ENCODE measurements at regions not wholly inside any gene's neighbourhood (a gene's known extent, or its start where the extent isn't known, plus 50 kb on each side); places are given as distances from the start of the nearest gene placed in this dataset.

DNA sequence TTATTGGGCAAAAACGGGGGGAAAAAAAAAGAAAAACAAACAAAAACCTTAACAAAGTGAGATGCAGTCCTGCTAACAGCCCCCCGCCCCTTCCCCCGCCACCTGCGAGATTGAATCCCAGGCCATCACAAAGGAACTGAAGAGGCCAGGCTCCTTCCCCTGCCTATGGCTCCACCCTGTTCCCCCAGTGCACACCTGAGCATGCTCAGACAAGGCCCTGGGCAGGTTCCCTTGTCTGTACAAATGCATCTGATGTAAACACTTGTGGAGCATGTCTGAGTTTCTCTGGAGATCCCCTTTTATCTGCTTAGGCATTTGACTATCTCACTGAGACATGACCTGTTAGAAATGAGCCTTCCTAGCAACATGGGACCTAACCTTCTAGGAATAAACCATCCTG lies 983.7 kb upstream of the PABPC4L start:
- in situ Hi-C loops (cut with HindIII; ENCODE audit: low pct_unique_long_range_greater_than_20kb, low sequenced_read_pairs) = no loop called here

GRCh38 chr4:135184715-135185114 lies 983.1 kb upstream of the PABPC4L start:
- no peak for DNase-seq (ENCODE audit: low read depth)
- in situ Hi-C loops (cut with HindIII; ENCODE audit: low pct_unique_long_range_greater_than_20kb, low sequenced_read_pairs) = no loop called here

More for the DNA sequence above, 983.7 kb upstream of the PABPC4L start:
- no peak for DNase-seq (ENCODE audit: low read depth)

GRCh38 chr4:135177321-135177720 lies 975.7 kb upstream of the PABPC4L start:
- DNase-seq (ENCODE audit: low read depth) = no peak
- in situ Hi-C loops (cut with HindIII; ENCODE audit: low pct_unique_long_range_greater_than_20kb, low sequenced_read_pairs) = no loop called here

DNA sequence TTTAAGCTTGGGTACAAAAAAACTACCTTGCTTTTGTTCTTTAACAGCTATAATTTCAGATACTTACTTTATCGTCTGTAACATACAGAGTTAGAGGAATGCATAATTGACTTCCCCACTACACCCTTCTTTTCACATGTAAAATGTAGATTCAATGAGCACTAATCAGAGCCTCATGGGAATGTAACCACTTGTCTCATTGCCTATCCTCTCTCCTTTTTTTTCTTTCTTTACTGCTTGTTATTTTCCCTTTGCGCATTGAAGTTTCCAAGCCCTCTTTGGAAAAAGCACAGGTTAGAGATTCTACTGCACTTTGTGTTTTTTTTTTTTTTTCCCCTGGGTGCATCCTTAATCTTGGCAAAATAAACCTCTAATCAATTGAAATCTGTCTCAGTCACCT lies 965.1 kb upstream of the PABPC4L start:
- in situ Hi-C loops (cut with HindIII; ENCODE audit: low pct_unique_long_range_greater_than_20kb, low sequenced_read_pairs) = no loop called here

GRCh38 chr4:135164601-135165000 lies 963.0 kb upstream of the PABPC4L start:
- in situ Hi-C loops (cut with HindIII; ENCODE audit: low pct_unique_long_range_greater_than_20kb, low sequenced_read_pairs) = no loop called here
- DNase-seq (ENCODE audit: low read depth) = no peak

More for the DNA sequence above, 965.1 kb upstream of the PABPC4L start:
- DNase-seq (ENCODE audit: low read depth) = no peak

GRCh38 chr4:135144498-135144897 lies 942.9 kb upstream of the PABPC4L start:
- in situ Hi-C loops (cut with HindIII; ENCODE audit: low pct_unique_long_range_greater_than_20kb, low sequenced_read_pairs) = no loop called here
- DNase-seq (ENCODE audit: low read depth) = no peak

DNA sequence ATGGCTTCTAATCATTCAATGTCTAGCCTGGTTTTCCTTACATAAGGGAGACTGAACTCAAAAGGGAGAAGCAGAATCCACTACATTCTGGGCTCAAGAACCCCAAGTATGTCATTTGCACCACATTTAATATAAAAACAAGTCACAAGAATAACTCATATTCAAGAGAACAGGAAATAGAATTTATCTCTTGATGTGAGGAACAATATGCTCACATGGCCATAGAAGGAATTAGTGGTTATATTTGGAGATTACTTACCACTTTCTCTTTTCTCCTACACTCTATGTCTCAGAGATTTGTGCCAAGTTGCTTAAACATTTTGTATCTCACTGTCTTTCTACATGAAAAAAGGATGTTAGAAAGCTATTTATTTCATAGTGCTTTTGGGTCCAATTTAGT lies 922.6 kb upstream of the PABPC4L start:
- DNase-seq (ENCODE audit: low read depth) = no peak
- in situ Hi-C loops (cut with HindIII; ENCODE audit: low pct_unique_long_range_greater_than_20kb, low sequenced_read_pairs) = no loop called here

DNA sequence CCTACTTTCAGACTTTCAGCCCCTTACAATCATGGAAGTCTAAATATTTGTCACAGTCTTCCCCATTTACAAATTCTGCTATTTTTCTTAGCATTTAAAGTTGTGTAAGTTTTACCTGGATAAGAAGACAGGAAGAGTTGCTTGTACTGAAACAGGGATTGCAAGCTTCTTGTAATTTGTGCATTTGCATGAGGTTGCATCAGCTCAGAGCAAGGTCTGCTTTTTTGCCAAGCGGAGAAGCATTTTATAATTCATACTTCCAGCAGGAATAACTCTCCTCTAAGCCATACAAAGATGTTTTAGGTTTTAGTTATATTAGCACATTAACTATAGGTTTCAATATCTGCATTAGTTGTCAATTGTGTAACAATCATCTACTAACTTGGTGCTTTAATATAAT lies 922.0 kb upstream of the PABPC4L start:
- DNase-seq (ENCODE audit: low read depth) = no peak
- in situ Hi-C loops (cut with HindIII; ENCODE audit: low pct_unique_long_range_greater_than_20kb, low sequenced_read_pairs) = no loop called here

GRCh38 chr4:135122457-135122856 lies 920.9 kb upstream of the PABPC4L start:
- in situ Hi-C loops (cut with HindIII; ENCODE audit: low pct_unique_long_range_greater_than_20kb, low sequenced_read_pairs) = no loop called here

DNA sequence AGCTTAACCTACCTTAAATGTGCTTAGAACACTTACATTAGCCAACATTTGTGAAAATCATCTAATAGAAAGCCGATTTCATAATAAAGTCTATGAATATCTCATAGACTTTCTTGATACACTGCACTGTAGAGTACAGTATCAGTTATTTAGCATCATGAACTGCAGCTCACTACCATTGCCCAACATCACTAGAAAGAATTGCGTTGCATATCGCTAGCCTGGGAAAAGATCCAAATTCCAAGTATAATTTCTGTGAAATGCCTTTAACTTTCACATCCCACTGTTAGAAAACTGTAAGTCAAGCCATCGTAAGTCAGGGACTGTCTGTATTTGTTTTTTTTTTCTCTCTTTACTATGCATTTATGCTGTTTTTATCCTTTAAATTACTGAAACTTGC lies 918.6 kb upstream of the PABPC4L start:
- DNase-seq (ENCODE audit: low read depth) = no peak

More at GRCh38 chr4:135122457-135122856, 920.9 kb upstream of the PABPC4L start:
- DNase-seq (ENCODE audit: low read depth) = no peak

DNA sequence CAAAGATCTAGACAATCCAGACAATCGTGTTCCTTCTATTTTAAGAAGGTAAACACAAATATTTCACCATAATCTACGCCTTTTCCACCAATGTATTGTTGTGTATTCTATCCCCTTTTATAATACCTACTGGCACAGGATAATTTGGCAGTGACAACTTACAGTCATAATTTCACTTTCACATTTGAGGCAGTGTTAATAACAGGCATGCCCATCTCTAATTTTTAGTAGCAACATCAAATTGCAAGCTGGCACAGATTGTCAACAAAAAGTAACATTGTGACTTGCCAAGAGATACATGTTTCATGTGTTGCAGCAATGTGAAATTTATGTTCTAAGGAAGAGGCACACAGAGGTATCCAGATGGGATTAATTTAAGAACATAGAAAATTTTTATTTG lies 912.5 kb upstream of the PABPC4L start:
- in situ Hi-C loops (cut with HindIII; ENCODE audit: low pct_unique_long_range_greater_than_20kb, low sequenced_read_pairs) = no loop called here
- no peak for DNase-seq (ENCODE audit: low read depth)

More for the DNA sequence above, 918.6 kb upstream of the PABPC4L start:
- in situ Hi-C loops (cut with HindIII; ENCODE audit: low pct_unique_long_range_greater_than_20kb, low sequenced_read_pairs) = no loop called here

DNA sequence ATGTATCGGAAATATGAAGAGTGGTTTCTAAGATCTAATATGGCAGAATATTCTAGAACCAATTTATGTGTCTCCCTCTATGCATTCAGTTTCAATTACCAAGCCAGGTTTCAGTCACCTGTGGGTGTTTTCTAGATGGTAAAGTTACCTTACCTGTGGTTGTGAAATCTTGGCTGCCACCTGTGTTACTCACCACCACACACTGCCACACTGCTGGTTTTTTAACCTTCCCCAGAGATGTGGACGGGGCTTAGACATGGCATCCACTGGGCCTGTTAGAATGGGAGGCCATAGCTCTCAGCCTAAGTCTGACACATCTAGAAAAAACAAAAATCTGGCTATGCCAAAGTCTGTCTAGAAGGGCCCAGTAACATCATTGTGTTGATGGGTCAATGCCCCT lies 896.5 kb upstream of the PABPC4L start:
- in situ Hi-C loops (cut with HindIII; ENCODE audit: low pct_unique_long_range_greater_than_20kb, low sequenced_read_pairs) = no loop called here
- DNase-seq (ENCODE audit: low read depth) = no peak

- in situ Hi-C loops (cut with HindIII; ENCODE audit: low pct_unique_long_range_greater_than_20kb, low sequenced_read_pairs) = no loop called here
- no peak for DNase-seq (ENCODE audit: low read depth)
These were observed 871.8 kb upstream of the PABPC4L start for GRCh38 chr4:135073389-135073788.

DNA sequence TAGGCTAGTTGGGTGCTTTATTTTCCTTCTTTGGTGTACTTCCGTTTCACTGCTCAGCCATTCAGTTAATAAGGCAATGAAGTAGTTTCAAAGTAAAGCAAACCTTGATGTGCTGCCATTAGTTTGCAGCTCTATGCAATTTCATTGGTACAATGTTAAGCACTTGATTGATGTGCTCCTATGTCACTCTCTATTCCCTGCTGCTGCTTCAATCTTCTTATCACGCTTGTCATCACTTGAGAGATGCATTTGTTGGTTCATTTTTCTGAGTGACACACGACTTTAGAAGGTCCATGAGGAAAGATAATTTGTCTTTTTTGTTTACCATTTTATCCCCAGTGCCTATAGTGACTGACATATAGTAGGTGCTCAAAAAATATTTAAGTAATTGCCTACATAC lies 871.0 kb upstream of the PABPC4L start:
- in situ Hi-C loops (cut with HindIII; ENCODE audit: low pct_unique_long_range_greater_than_20kb, low sequenced_read_pairs) = no loop called here

DNA sequence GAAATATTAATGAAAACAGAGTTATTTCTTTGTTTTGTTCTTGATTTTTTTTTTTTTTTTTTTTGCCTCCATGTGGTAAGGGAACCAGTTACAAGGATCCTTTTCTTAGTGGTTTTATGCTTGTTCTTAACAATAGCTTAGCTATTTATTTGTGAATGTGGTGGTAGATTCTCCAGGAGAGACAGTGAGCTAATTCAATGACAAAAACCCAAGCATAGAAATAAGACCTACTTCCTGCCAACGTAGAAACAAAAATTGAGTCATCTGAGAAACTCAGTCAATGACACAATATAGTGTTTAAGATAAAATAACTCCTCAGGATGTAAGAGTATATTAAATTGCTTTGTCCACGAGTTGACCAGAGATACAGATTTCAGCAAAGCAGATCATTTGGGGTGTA lies 863.8 kb upstream of the PABPC4L start:
- no peak for DNase-seq (ENCODE audit: low read depth)
- in situ Hi-C loops (cut with HindIII; ENCODE audit: low pct_unique_long_range_greater_than_20kb, low sequenced_read_pairs) = no loop called here

More for the DNA sequence above, 871.0 kb upstream of the PABPC4L start:
- no peak for DNase-seq (ENCODE audit: low read depth)

GRCh38 chr4:135050086-135050717 lies 848.6 kb upstream of the PABPC4L start:
- DNase-seq (ENCODE audit: low read depth) = no peak

DNA sequence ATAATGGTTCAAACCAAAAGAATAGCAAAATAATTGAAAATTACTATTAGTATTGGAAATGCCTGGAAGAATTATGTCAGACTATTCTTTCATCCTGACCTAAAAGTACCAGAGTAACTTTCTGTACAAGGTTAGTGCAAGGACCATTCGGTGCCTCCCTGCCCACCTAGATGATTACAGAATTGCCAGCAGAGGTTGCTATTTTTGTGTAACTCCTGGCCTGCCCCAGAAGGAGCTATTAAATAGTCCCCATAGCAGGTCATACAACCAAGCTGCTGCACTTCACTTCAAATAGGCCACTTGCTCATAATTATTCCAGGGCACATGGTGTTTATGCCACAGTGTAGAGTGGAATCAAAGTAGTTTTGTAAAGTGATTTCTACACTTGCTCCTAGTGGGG lies 831.1 kb upstream of the PABPC4L start:
- no peak for DNase-seq (ENCODE audit: low read depth)
- in situ Hi-C loops (cut with HindIII; ENCODE audit: low pct_unique_long_range_greater_than_20kb, low sequenced_read_pairs) = no loop called here

More at GRCh38 chr4:135050086-135050717, 848.6 kb upstream of the PABPC4L start:
- in situ Hi-C loops (cut with HindIII; ENCODE audit: low pct_unique_long_range_greater_than_20kb, low sequenced_read_pairs) = no loop called here

DNA sequence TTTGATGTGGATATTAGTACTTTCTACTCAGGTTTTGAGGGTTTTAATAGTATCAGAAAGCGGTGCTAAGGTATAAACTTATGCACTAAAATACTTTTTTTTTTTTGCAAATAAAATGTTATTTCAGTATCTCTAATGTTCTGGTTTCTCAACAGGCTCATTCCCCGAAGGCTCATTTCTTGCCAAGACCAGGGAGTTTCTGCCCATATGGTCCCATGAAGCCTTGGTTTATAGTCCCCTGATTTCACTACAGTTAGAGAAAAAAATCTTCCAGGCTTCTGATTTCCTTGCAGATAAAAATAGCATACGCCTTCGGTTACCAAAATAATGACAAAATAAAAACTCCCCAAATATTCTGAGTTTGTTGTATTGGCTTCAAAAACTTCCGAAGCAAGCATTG lies 814.2 kb upstream of the PABPC4L start:
- in situ Hi-C loops (cut with HindIII; ENCODE audit: low pct_unique_long_range_greater_than_20kb, low sequenced_read_pairs) = no loop called here

GRCh38 chr4:135007400-135007799 lies 805.8 kb upstream of the PABPC4L start:
- in situ Hi-C loops (cut with HindIII; ENCODE audit: low pct_unique_long_range_greater_than_20kb, low sequenced_read_pairs) = no loop called here
- no peak for DNase-seq (ENCODE audit: low read depth)

More for the DNA sequence above, 814.2 kb upstream of the PABPC4L start:
- no peak for DNase-seq (ENCODE audit: low read depth)

GRCh38 chr4:134999169-134999568 lies 797.6 kb upstream of the PABPC4L start:
- in situ Hi-C loops (cut with HindIII; ENCODE audit: low pct_unique_long_range_greater_than_20kb, low sequenced_read_pairs) = no loop called here

More at GRCh38 chr4:134999169-134999568, 797.6 kb upstream of the PABPC4L start:
- no peak for DNase-seq (ENCODE audit: low read depth)
